ENCODE measurements at regions not wholly inside any gene's neighbourhood (a gene's known extent, or its start where the extent isn't known, plus 50 kb on each side); places are given as distances from the start of the nearest gene placed in this dataset.

GRCh38 chr2:217091531-217091930, 231.7 kb upstream of the TNP1 start:
- no peak overlapping the region for H3K27ac ChIP-seq
- TF ChIP-seq CTCF (IDR thresholded peaks at IDR 0.05), result no peak
- TF ChIP-seq ZFX (IDR thresholded peaks at IDR 0.05; ENCODE audit: borderline replicate concordance), result no peak

GRCh38 chr2:217090884-217091283, 231.0 kb upstream of the TNP1 start:
- TF ChIP-seq ZFX (IDR thresholded peaks at IDR 0.05; ENCODE audit: borderline replicate concordance) (no peak), CTCF (IDR thresholded peaks at IDR 0.05) (no peak)

GRCh38 chr2:217090024-217090473, 230.2 kb upstream of the TNP1 start:
- no peak overlapping the region for H3K27ac ChIP-seq
- no peak for TF ChIP-seq CTCF (IDR thresholded peaks at IDR 0.05)
- no peak for TF ChIP-seq ZFX (IDR thresholded peaks at IDR 0.05; ENCODE audit: borderline replicate concordance)

More at GRCh38 chr2:217090884-217091283, 231.0 kb upstream of the TNP1 start:
- no peak overlapping the region for H3K27ac ChIP-seq

GRCh38 chr2:217086718-217087117, 226.9 kb upstream of the TNP1 start:
- TF ChIP-seq CTCF (IDR thresholded peaks at IDR 0.05) (no peak), ZFX (IDR thresholded peaks at IDR 0.05; ENCODE audit: borderline replicate concordance) (no peak)
- no peak overlapping the region for H3K27ac ChIP-seq

GRCh38 chr2:217086038-217086522, 226.2 kb upstream of the TNP1 start:
- no peak overlapping the region for H3K27ac ChIP-seq
- TF ChIP-seq CTCF (IDR thresholded peaks at IDR 0.05), result no peak
- no peak for TF ChIP-seq ZFX (IDR thresholded peaks at IDR 0.05; ENCODE audit: borderline replicate concordance)

GRCh38 chr2:217085543-217085942, 225.7 kb upstream of the TNP1 start:
- H3K27ac ChIP-seq, result no peak overlapping the region
- TF ChIP-seq ZFX (IDR thresholded peaks at IDR 0.05; ENCODE audit: borderline replicate concordance) (no peak), CTCF (IDR thresholded peaks at IDR 0.05) (no peak)

- no peak for TF ChIP-seq CTCF (IDR thresholded peaks at IDR 0.05)
- TF ChIP-seq ZFX (IDR thresholded peaks at IDR 0.05; ENCODE audit: borderline replicate concordance), result no peak
- no peak overlapping the region for H3K27ac ChIP-seq
These were observed 221.9 kb upstream of the TNP1 start for GRCh38 chr2:217081799-217082198.
